DND-41 (cell line): ENCODE measurements at regions not wholly inside any gene's neighbourhood (a gene's known extent, or its start where the extent isn't known, plus 50 kb on each side); places are given as distances from the start of the nearest gene placed in this dataset.

Experiments
- ATAC-seq: fragments of 200-7000 bp; cut with Tn5 transposase; 3 replicates; pipeline ENCODE4 v1.9.1; 2021; ENCODE audit warnings: low read depth; ENCODE audit not compliant: insufficient read depth
- DNase-seq: peaks from one replicate; pipeline ENCODE4 v3.0.0-alpha.2; 2020
- H2AFZ ChIP-seq: 2 replicates; pipeline ENCODE4 v1.6.0; 2012; ENCODE audit warnings: low read depth, low read length
- H3K27ac ChIP-seq: 2 replicates; pipeline ENCODE4 v1.5.1; 2012; ENCODE audit warnings: low read length, inconsistent platforms
- H3K27me3 ChIP-seq: fragments of 200-600 bp; sonication (generic); 2 replicates; pipeline ENCODE4 v1.6.0; 2012; ENCODE audit warnings: low read length, mild to moderate bottlenecking, inconsistent platforms; ENCODE audit not compliant: insufficient read depth, poor library complexity
- H3K36me3 ChIP-seq: 2 replicates; pipeline ENCODE4 v1.5.1; 2012; ENCODE audit warnings: low read length, inconsistent platforms; ENCODE audit not compliant: insufficient read depth
- H3K4me1 ChIP-seq: 2 replicates; pipeline ENCODE4 v1.5.1; 2012; ENCODE audit warnings: mild to moderate bottlenecking, low read length; ENCODE audit not compliant: insufficient read depth
- H3K4me2 ChIP-seq: 2 replicates; pipeline ENCODE4 v1.6.0; 2012; ENCODE audit warnings: mild to moderate bottlenecking, moderate library complexity, low read length, inconsistent platforms; ENCODE audit not compliant: insufficient read depth
- H3K4me3 ChIP-seq, 2 experiments: fragments of 200-600 bp in 1 of 2; shearing (Covaris generic) in 1 of 2; 2 replicates each; pipeline ENCODE4 v1.5.1; 2012 to 2016; ENCODE audit warnings: inconsistent platforms in 2 of 2, low read length in 2 of 2, mild to moderate bottlenecking in 2 of 2, low read depth in 1 of 2, moderate library complexity in 1 of 2
- H3K79me2 ChIP-seq: 2 replicates; pipeline ENCODE4 v1.6.0; 2012; ENCODE audit warnings: low read length, inconsistent platforms; ENCODE audit not compliant: insufficient read depth
- H3K9ac ChIP-seq: 2 replicates; pipeline ENCODE4 v1.6.0; 2012; ENCODE audit warnings: low read depth, mild to moderate bottlenecking, inconsistent platforms, low read length, moderate library complexity
- H3K9me3 ChIP-seq: 2 replicates; pipeline ENCODE4 v1.5.1; 2012; ENCODE audit warnings: low read length, moderate library complexity, mild to moderate bottlenecking, inconsistent platforms; ENCODE audit not compliant: insufficient read depth, severe bottlenecking
- H4K20me1 ChIP-seq: 2 replicates; pipeline ENCODE4 v1.6.0; 2012; ENCODE audit warnings: low read length; ENCODE audit not compliant: insufficient read depth
- EZH2 ChIP-seq: IDR thresholded peaks from 3 replicates; pipeline ENCODE4 v1.6.1; 2012; ENCODE audit warnings: borderline replicate concordance, low read depth, mild to moderate bottlenecking, moderate library complexity, low read length, inconsistent platforms; ENCODE audit not compliant: severe bottlenecking
- TF ChIP-seq, protein P1 (sequence below): IDR thresholded peaks from 2 replicates; pipeline ENCODE4 v1.5.1; 2012; ENCODE audit warnings: borderline replicate concordance, low read length, moderate library complexity, mild to moderate bottlenecking; ENCODE audit not compliant: poor library complexity, severe bottlenecking; ENCODE audit errors: extremely low read depth

DNA sequence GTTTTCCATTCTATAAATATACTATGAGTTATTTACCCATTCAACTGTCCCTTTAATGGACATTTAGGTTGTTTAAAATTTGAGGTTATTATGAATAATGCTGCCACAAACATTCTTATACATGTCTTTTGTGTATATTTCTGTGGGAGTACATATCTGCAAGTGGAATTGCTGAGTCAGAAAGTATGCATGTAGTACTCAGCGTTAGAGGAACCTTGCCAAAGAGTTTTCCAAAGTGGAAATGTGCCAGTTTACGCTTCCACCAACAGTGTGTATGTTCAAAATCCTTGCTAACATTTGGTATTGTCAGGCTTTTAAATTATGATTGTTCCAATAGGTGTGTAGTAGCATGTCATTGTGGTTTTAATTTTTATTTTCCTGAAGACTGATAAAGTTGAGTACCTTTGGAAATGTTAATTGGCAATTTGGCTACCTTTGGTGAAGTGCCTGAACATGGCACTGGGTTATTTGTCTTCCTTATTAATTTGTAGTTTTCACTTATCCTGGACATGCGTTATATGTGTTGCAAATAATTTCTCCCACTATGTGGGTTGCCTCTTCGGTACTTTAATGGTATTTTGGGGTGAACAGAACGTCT is 341.2 kb downstream of the CD83 start:
- H3K9me3 ChIP-seq, result no peaks in the 10 kb centered on the region
- H3K27ac ChIP-seq, result no peak overlapping the region

DNA sequence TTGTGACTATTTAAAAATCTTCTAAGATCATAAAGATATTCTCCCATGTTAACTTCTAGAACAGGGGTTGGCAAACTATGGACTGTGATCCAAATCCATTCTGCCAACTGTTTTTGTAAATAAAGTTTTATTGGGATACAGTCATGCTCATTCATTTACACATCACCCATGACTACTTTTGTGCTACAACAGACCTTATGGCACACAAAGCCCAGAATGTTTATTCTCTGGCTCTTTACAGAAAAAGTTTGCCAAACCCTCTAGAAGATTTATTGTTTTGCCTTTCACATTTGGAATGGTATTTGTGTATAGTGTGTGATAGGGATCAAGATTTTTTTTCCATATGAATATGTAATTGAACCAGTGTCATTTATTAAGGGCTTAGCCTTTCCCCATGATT is 341.7 kb downstream of the CD83 start:
- DNase-seq (no peak), ATAC-seq (no peak)
- Histone ChIP-seq H3K9me3 (no peaks in the 10 kb centered on the region), H4K20me1 (no peaks in the 10 kb centered on the region), H3K79me2 (no peaks in the 10 kb centered on the region), H3K4me2 (no peak overlapping the region), H3K27me3 (no peaks in the 10 kb centered on the region), H3K27ac (no peak overlapping the region), H2AFZ (no peak overlapping the region), H3K36me3 (no peaks in the 10 kb centered on the region), H3K4me1 (peaks cover 32% of the 10 kb centered on the region), H3K4me3 (no peak overlapping the region), H3K9ac (no peak overlapping the region)
- TF ChIP-seq, protein P1, sequence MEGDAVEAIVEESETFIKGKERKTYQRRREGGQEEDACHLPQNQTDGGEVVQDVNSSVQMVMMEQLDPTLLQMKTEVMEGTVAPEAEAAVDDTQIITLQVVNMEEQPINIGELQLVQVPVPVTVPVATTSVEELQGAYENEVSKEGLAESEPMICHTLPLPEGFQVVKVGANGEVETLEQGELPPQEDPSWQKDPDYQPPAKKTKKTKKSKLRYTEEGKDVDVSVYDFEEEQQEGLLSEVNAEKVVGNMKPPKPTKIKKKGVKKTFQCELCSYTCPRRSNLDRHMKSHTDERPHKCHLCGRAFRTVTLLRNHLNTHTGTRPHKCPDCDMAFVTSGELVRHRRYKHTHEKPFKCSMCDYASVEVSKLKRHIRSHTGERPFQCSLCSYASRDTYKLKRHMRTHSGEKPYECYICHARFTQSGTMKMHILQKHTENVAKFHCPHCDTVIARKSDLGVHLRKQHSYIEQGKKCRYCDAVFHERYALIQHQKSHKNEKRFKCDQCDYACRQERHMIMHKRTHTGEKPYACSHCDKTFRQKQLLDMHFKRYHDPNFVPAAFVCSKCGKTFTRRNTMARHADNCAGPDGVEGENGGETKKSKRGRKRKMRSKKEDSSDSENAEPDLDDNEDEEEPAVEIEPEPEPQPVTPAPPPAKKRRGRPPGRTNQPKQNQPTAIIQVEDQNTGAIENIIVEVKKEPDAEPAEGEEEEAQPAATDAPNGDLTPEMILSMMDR, result no peak

More for the DNA sequence above, 341.2 kb downstream of the CD83 start:
- Histone ChIP-seq H4K20me1 (no peaks in the 10 kb centered on the region), H3K36me3 (no peaks in the 10 kb centered on the region), H3K27me3 (no peaks in the 10 kb centered on the region), H3K4me3 (no peak overlapping the region), H3K4me1 (peaks cover 32% of the 10 kb centered on the region), H3K9ac (no peak overlapping the region), H3K79me2 (no peaks in the 10 kb centered on the region), H2AFZ (no peak overlapping the region), H3K4me2 (no peak overlapping the region)
- DNase-seq (no peak), ATAC-seq (no peak)
- TF ChIP-seq EZH2, result no peak
- TF ChIP-seq, protein P1, result no peak

DNA sequence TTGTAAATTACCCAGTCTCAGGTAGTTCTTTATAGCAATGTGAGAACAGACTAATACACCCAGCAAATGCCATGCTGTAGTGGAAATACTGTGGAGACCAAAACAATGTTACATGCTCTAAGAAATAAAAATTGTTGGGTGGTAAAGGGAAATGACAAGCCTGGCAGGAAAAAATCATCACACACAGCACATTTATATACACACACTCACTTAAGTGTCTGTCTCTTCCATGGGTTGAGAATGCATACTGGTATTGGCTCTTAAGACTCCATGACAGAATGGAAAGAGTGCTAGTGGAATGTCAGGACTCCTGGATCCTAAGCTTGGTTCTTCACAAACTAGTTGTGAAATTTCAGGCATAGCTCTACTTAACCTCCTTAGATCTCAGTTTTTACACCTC is 343.0 kb downstream of the CD83 start:
- H3K4me2 ChIP-seq, result no peak overlapping the region
- H2AFZ ChIP-seq, result no peak overlapping the region
- no peak overlapping the region for H3K27ac ChIP-seq

More for the DNA sequence above, 343.0 kb downstream of the CD83 start:
- TF ChIP-seq, protein P1, result no peak
- TF ChIP-seq EZH2, result no peak
- H3K9ac ChIP-seq, result no peak overlapping the region
- ATAC-seq (no peak), DNase-seq (no peak)
- H3K9me3 ChIP-seq, result no peaks in the 10 kb centered on the region
- H4K20me1 ChIP-seq, result no peaks in the 10 kb centered on the region
- no peaks in the 10 kb centered on the region for H3K79me2 ChIP-seq
- peaks cover 20% of the 10 kb centered on the region for H3K4me1 ChIP-seq
- no peak overlapping the region for H3K4me3 ChIP-seq
- H3K36me3 ChIP-seq, result no peaks in the 10 kb centered on the region
- no peaks in the 10 kb centered on the region for H3K27me3 ChIP-seq
